Neural crest cell (in vitro differentiated cells): ENCODE measurements at regions not wholly inside any gene's neighbourhood (a gene's known extent, or its start where the extent isn't known, plus 50 kb on each side); places are given as distances from the start of the nearest gene placed in this dataset.

Experiments used
- DNase-seq: peaks from one replicate; pipeline ENCODE4 v3.0.0; 2021; ENCODE audit warnings: low read depth, mixed read lengths, low spot score
- H3K27ac Mint-ChIP-seq: one replicate; pipeline ENCODE4 v1.8.0; 2021; ENCODE audit warnings: mild to moderate bottlenecking, mixed read lengths; ENCODE audit not compliant: unreplicated experiment
- H3K27me3 Mint-ChIP-seq: 2 replicates; pipeline ENCODE4 v1.8.0; 2021; ENCODE audit warnings: low read depth, mild to moderate bottlenecking, mixed read lengths
- H3K36me3 Mint-ChIP-seq: 2 replicates; pipeline ENCODE4 v1.8.0; 2021; ENCODE audit warnings: low read depth, mild to moderate bottlenecking, mixed read lengths
- H3K4me1 Mint-ChIP-seq: 2 replicates; pipeline ENCODE4 v1.8.0; 2021; ENCODE audit warnings: mixed read lengths
- H3K4me3 Mint-ChIP-seq: one replicate; pipeline ENCODE4 v1.8.0; 2021; ENCODE audit warnings: mild to moderate bottlenecking, mixed read lengths
- H3K9me3 Mint-ChIP-seq: 2 replicates; pipeline ENCODE4 v1.8.0; 2021; ENCODE audit warnings: mixed read lengths
- CTCF ChIP-seq: fragments of 200-600 bp; sonication (generic); conservative IDR thresholded peaks from 2 replicates; pipeline ENCODE4 v1.5.0; 2021; ENCODE audit warnings: antibody characterized with exemption, mild to moderate bottlenecking

DNA sequence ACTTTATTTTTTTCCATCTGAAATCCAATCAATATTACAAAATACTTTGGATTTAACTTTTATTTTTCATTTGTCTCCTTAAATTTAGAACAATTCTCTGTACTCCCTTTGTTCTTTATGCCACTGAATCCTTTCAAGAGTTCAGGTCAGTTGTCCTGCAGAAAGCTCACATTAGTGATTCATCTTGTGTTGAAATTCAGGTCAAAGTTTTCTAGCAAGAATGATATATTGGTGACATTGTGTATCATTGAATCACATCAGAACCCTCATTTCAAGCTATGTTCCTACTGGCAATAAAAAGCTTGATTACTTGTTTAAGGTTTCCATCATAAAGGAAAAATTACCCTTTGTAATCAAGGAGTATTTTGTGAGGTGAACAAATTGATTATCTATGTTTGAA lies 378.8 kb upstream of the STEAP1 start:
- no peaks in the 10 kb centered on the region for H3K9me3 Mint-ChIP-seq
- H3K4me3 Mint-ChIP-seq: no peak overlapping the region
- H3K36me3 Mint-ChIP-seq: no peaks in the 10 kb centered on the region
- H3K27ac Mint-ChIP-seq: no peak overlapping the region
- H3K27me3 Mint-ChIP-seq: no peaks in the 10 kb centered on the region
- no peak for TF ChIP-seq CTCF
- H3K4me1 Mint-ChIP-seq: no peaks in the 10 kb centered on the region
- DNase-seq: no peak

DNA sequence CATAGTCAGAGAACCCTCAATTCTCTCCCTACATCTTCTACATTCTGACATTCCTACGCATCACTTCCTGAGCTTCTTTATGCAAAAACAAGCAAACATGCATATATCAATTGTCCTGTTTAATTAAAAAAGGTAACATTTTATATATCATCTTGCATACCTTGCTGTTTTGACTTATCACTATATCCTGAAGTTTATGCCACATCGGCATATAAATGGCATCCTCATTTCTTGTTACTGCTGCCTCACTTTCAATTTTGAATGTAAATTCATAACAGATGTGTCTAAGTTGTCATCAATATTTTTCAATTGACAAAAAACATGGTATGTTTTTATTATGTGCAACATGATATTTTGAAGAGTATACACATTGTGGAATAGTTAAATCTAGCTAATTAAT lies 377.3 kb upstream of the STEAP1 start:
- Mint-ChIP-seq H3K27ac (no peak overlapping the region), H3K36me3 (no peaks in the 10 kb centered on the region), H3K27me3 (no peaks in the 10 kb centered on the region), H3K9me3 (no peaks in the 10 kb centered on the region), H3K4me3 (no peak overlapping the region), H3K4me1 (no peaks in the 10 kb centered on the region)
- no peak for DNase-seq
- no peak for TF ChIP-seq CTCF

DNA sequence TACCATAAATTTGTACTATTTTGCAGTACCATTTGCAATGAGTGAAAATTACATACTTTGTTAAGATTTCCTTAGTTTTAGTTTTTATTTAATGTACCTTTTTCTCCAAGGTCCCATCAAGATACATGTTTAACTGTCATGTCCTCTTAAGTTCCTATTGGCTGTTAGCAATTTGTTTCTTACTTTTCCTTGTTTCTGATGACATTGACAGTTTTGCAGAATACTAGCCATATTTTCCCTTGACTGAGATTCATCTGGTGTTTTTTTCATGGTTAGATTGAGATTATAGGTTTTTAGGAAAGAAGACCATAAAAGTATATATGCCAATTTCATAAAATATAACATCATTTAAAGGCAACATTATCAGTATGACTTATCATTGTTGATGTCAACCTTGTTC lies 376.8 kb upstream of the STEAP1 start:
- no peak overlapping the region for H3K4me3 Mint-ChIP-seq
- H3K9me3 Mint-ChIP-seq: no peaks in the 10 kb centered on the region
- no peak for DNase-seq
- H3K4me1 Mint-ChIP-seq: no peaks in the 10 kb centered on the region
- TF ChIP-seq CTCF: no peak
- H3K27me3 Mint-ChIP-seq: no peaks in the 10 kb centered on the region
- H3K27ac Mint-ChIP-seq: no peak overlapping the region
- H3K36me3 Mint-ChIP-seq: no peaks in the 10 kb centered on the region

GRCh38 chr7:89780291-89780690 lies 374.0 kb upstream of the STEAP1 start:
- no peak for TF ChIP-seq CTCF
- Mint-ChIP-seq H3K4me1 (no peaks in the 10 kb centered on the region), H3K27ac (no peak overlapping the region), H3K27me3 (no peaks in the 10 kb centered on the region), H3K36me3 (no peaks in the 10 kb centered on the region), H3K4me3 (no peak overlapping the region), H3K9me3 (peaks cover 3% of the 10 kb centered on the region)
- DNase-seq: no peak

- H3K4me1 Mint-ChIP-seq: no peaks in the 10 kb centered on the region
- H3K4me3 Mint-ChIP-seq: no peak overlapping the region
- H3K36me3 Mint-ChIP-seq: no peaks in the 10 kb centered on the region
- no peak overlapping the region for H3K27ac Mint-ChIP-seq
- no peaks in the 10 kb centered on the region for H3K9me3 Mint-ChIP-seq
- DNase-seq: no peak
- no peaks in the 10 kb centered on the region for H3K27me3 Mint-ChIP-seq
- no peak for TF ChIP-seq CTCF
Measured at GRCh38 chr7:89796481-89796880, 357.8 kb upstream of the STEAP1 start.
